K562 (cell line): ENCODE measurements at regions not wholly inside any gene's neighbourhood (a gene's known extent, or its start where the extent isn't known, plus 50 kb on each side); places are given as distances from the start of the nearest gene placed in this dataset.

Experiments used
- RFX5 ChIP-seq: IDR thresholded peaks from 2 replicates; pipeline ENCODE4 v1.6.1; 2011; ENCODE audit warnings: low read depth, mild to moderate bottlenecking, improper control_type of control experiment, low read length
- ZNF318 ChIP-seq, 2 experiments: fragments of 450-650 bp; IDR thresholded peaks; 2 replicates each; pipeline ENCODE4 v1.6.1; 2016; ENCODE audit warnings: mild to moderate bottlenecking in 2 of 2, borderline replicate concordance in 1 of 2, low read depth in 1 of 2, moderate library complexity in 1 of 2

GRCh38 chr6:165922309-165922794 lies 245.3 kb downstream of the TBXT start (continued):
- TF ChIP-seq ZNF318 (IDR thresholded peaks at IDR 0.05; ENCODE audit: borderline replicate concordance in 1 of 2, low read depth in 1 of 2) (no peak), RFX5 (no peak)
